ENCODE measurements at regions not wholly inside any gene's neighbourhood (a gene's known extent, or its start where the extent isn't known, plus 50 kb on each side); places are given as distances from the start of the nearest gene placed in this dataset.
A peak's percentile ranks its signal among the peaks of the same experiment; 100 is the strongest.

- H3K14ac ChIP-seq (replicated peaks; ENCODE audit: low read depth, low read length), result no peak overlapping the region
- H2AK5ac ChIP-seq (ENCODE audit: low read depth, low read length), result no peak overlapping the region
- no peak overlapping the region for H3K9ac ChIP-seq (ENCODE audit: low read depth, low read length)
- H3K9me3 ChIP-seq (ENCODE audit: control insufficient read depth, insufficient read depth, low read length), result peaks cover 15% of the 10 kb centered on the region
- CTCF ChIA-PET, result no interaction called here
- H3K4me1 ChIP-seq (ENCODE audit: control insufficient read depth, insufficient read depth, low read length), result no peaks in the 10 kb centered on the region
- H2BK15ac ChIP-seq (ENCODE audit: low read depth, low read length), result no peak overlapping the region
- H2BK20ac ChIP-seq (ENCODE audit: low read depth, low read length), result no peak overlapping the region
- BruUV-seq (replicated peaks), result no TSS peak
- no peak overlapping the region for H3K4me3 ChIP-seq (ENCODE audit: insufficient read depth, low read depth, low read length)
- TF ChIP-seq ELK1 (IDR thresholded peaks at IDR 0.05; ENCODE audit: borderline replicate concordance, low read depth, low read length) (no peak), CEBPB (IDR thresholded peaks at IDR 0.05; ENCODE audit: low read depth, low read length) (peak; percentile 79)
- no peaks in the 10 kb centered on the region for H3K27me3 ChIP-seq (ENCODE audit: control insufficient read depth, insufficient read depth, low read length)
- H4K5ac ChIP-seq (ENCODE audit: low read depth, low read length), result no peak overlapping the region
- no peaks in the 10 kb centered on the region for H3K36me3 ChIP-seq (ENCODE audit: control insufficient read depth, insufficient read depth, low read length)
- H4K20me1 ChIP-seq (ENCODE audit: insufficient read depth, low read length), result no peaks in the 10 kb centered on the region
- DNase-seq, result no peak
- no peak overlapping the region for H4K91ac ChIP-seq (ENCODE audit: insufficient read depth, low read depth, low read length)
- H2AK9ac ChIP-seq (replicated peaks; ENCODE audit: low read depth, low read length, poor library complexity), result no peak overlapping the region
- H2AFZ ChIP-seq (replicated peaks; ENCODE audit: low read length, poor library complexity), result no peak overlapping the region
- dilution Hi-C loops (cut with HindIII; ENCODE audit: low sequenced_read_pairs, unreplicated experiment) (no loop called here), intact Hi-C loops (cut with micrococcal nuclease) (no loop called here), in situ Hi-C loops (cut with MboI; ENCODE audit: low sequenced_read_pairs) (no loop called here)
- ATAC-seq (ENCODE audit: low read depth), result no peak
- no peaks in the 10 kb centered on the region for H3K79me1 ChIP-seq (ENCODE audit: low read depth in 1 of 2, low read length in 2 of 2)
- H3K23ac ChIP-seq (ENCODE audit: low read depth, low read length), result no peak overlapping the region
- H3K18ac ChIP-seq (ENCODE audit: low read depth, low read length), result no peak overlapping the region
- no peaks in the 10 kb centered on the region for H3K9me1 ChIP-seq (ENCODE audit: insufficient read depth, low read length)
- H3K27ac ChIP-seq (ENCODE audit: insufficient read depth, low read length), result no peak overlapping the region
- H2BK5ac ChIP-seq (ENCODE audit: low read depth, low read length, poor library complexity, severe bottlenecking), result no peak overlapping the region
- WGBS, 2 experiments (ENCODE audit: extremely low coverage in 2 of 2, insufficient read length in 1 of 2), result no CpG with 5 or more reads among the region's 1 CpG
- POLR2A ChIA-PET (ENCODE audit: unreplicated experiment), result no interaction called here
- H3K4me2 ChIP-seq (ENCODE audit: low read depth, low read length), result no peak overlapping the region
- no peak overlapping the region for H4K8ac ChIP-seq (ENCODE audit: low read depth in 2 of 2, low read length in 2 of 2)
- H3K4ac ChIP-seq (ENCODE audit: low read depth, low read length), result no peak overlapping the region
- H3K56ac ChIP-seq (ENCODE audit: extremely low read depth, insufficient read depth, low read length), result no peak overlapping the region
- H2BK120ac ChIP-seq (ENCODE audit: low read depth, low read length), result no peak overlapping the region
These were observed 493.2 kb upstream of the ADARB2 start for GRCh38 chr10:2230478-2230877.
